Hepatocyte (in vitro differentiated cells): ENCODE measurements at regions not wholly inside any gene's neighbourhood (a gene's known extent, or its start where the extent isn't known, plus 50 kb on each side); places are given as distances from the start of the nearest gene placed in this dataset.
"Not testable (repeated sequence)": the region's sequence is repeated elsewhere in the genome, so short reads cannot be mapped to it uniquely, and the experiment has no call there.

Experiments used
- DNase-seq: peaks from one replicate; pipeline ENCODE4 v3.0.0-alpha.2; 2016; ENCODE audit warnings: low spot score
- H2AFZ ChIP-seq: fragments of 200-600 bp; sonication (generic); 2 replicates; pipeline ENCODE4 v1.6.0; 2016; ENCODE audit warnings: antibody characterized with exemption, mild to moderate bottlenecking
- H3K27ac ChIP-seq: fragments of 200-600 bp; sonication (generic); 2 replicates; pipeline ENCODE4 v1.5.1; 2016; ENCODE audit warnings: mild to moderate bottlenecking
- H3K27me3 ChIP-seq: fragments of 200-600 bp; sonication (generic); 2 replicates; pipeline ENCODE4 v1.6.1; 2016
- H3K36me3 ChIP-seq: fragments of 200-600 bp; sonication (generic); replicated peaks from 2 replicates; pipeline ENCODE4 v1.5.1; 2016; ENCODE audit warnings: low read depth; ENCODE audit not compliant: insufficient read depth
- H3K4me1 ChIP-seq: fragments of 200-600 bp; sonication (generic); 2 replicates; pipeline ENCODE4 v1.5.1; 2016; ENCODE audit warnings: mild to moderate bottlenecking, moderate library complexity; ENCODE audit not compliant: insufficient read depth
- H3K4me2 ChIP-seq: fragments of 200-600 bp; sonication (generic); 2 replicates; pipeline ENCODE4 v1.6.0; 2016
- H3K4me3 ChIP-seq: fragments of 200-600 bp; sonication (generic); 2 replicates; pipeline ENCODE4 v1.5.1; 2016; ENCODE audit warnings: mild to moderate bottlenecking
- H3K79me2 ChIP-seq: fragments of 200-600 bp; sonication (generic); 2 replicates; pipeline ENCODE4 v1.6.0; 2017; ENCODE audit warnings: mild to moderate bottlenecking
- H3K9me2 ChIP-seq: fragments of 200-600 bp; sonication (generic); replicated peaks from 2 replicates; pipeline ENCODE4 v1.6.0; 2017; ENCODE audit warnings: mild to moderate bottlenecking; ENCODE audit not compliant: insufficient read depth
- H3K9me3 ChIP-seq: fragments of 200-600 bp; sonication (generic); 2 replicates; pipeline ENCODE4 v1.5.1; 2016; ENCODE audit warnings: low read depth, mild to moderate bottlenecking
- H4K20me1 ChIP-seq: fragments of 200-600 bp; sonication (generic); 2 replicates; pipeline ENCODE4 v1.6.0; 2016; ENCODE audit warnings: mild to moderate bottlenecking; ENCODE audit not compliant: insufficient read depth, poor library complexity, severe bottlenecking
- EZH2 ChIP-seq: fragments of 200-600 bp; sonication (generic); IDR thresholded peaks from 2 replicates; pipeline ENCODE4 v1.6.1; 2016; ENCODE audit warnings: antibody characterized with exemption, mild to moderate bottlenecking, borderline replicate concordance
- EZH2phosphoT487 ChIP-seq: fragments of 200-600 bp; sonication (generic); IDR thresholded peaks from one replicate; pipeline ENCODE4 v1.6.1; 2018; ENCODE audit warnings: antibody characterized with exemption, mild to moderate bottlenecking, low read depth, moderate library complexity; ENCODE audit not compliant: unreplicated experiment, severe bottlenecking
- WGBS: methylation state at CpG from one replicate; pipeline ENCODE4 v1.1.6; 2016; ENCODE audit warnings: low lambda C conversion rate; ENCODE audit errors: missing lambda C conversion rate; 5-methylcytosine and 5-hydroxymethylcytosine counted together
- TF ChIP-seq, protein P1 (sequence below): fragments of 200-600 bp; sonication (generic); IDR thresholded peaks from 2 replicates; pipeline ENCODE4 v1.5.1; 2016; ENCODE audit warnings: antibody characterized with exemption, mild to moderate bottlenecking; ENCODE audit not compliant: poor library complexity

GRCh38 chrX:131405497-131405896, 116.4 kb upstream of the IGSF1 start:
- H3K27me3 ChIP-seq: no peaks in the 10 kb centered on the region
- no peaks in the 10 kb centered on the region for H3K79me2 ChIP-seq
- no peak for DNase-seq
- H3K4me1 ChIP-seq: no peaks in the 10 kb centered on the region
- no peaks in the 10 kb centered on the region for H3K9me3 ChIP-seq
- no peak overlapping the region for H3K4me2 ChIP-seq
- 76% methylated on average over 6 of the region's 6 CpGs for WGBS
- H4K20me1 ChIP-seq: no peaks in the 10 kb centered on the region
- H3K4me3 ChIP-seq: no peak overlapping the region
- no peaks in the 10 kb centered on the region for H3K9me2 ChIP-seq
- no peak for TF ChIP-seq EZH2phosphoT487
- TF ChIP-seq EZH2: no peak
- TF ChIP-seq, protein P1, sequence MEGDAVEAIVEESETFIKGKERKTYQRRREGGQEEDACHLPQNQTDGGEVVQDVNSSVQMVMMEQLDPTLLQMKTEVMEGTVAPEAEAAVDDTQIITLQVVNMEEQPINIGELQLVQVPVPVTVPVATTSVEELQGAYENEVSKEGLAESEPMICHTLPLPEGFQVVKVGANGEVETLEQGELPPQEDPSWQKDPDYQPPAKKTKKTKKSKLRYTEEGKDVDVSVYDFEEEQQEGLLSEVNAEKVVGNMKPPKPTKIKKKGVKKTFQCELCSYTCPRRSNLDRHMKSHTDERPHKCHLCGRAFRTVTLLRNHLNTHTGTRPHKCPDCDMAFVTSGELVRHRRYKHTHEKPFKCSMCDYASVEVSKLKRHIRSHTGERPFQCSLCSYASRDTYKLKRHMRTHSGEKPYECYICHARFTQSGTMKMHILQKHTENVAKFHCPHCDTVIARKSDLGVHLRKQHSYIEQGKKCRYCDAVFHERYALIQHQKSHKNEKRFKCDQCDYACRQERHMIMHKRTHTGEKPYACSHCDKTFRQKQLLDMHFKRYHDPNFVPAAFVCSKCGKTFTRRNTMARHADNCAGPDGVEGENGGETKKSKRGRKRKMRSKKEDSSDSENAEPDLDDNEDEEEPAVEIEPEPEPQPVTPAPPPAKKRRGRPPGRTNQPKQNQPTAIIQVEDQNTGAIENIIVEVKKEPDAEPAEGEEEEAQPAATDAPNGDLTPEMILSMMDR: no peak
- no peaks in the 10 kb centered on the region for H3K36me3 ChIP-seq
- no peak overlapping the region for H2AFZ ChIP-seq
- no peak overlapping the region for H3K27ac ChIP-seq

- no peaks in the 10 kb centered on the region for H3K36me3 ChIP-seq
- H2AFZ ChIP-seq: no peak overlapping the region
- DNase-seq: no peak
- no peaks in the 10 kb centered on the region for H3K27me3 ChIP-seq
- H4K20me1 ChIP-seq: no peaks in the 10 kb centered on the region
- no peaks in the 10 kb centered on the region for H3K79me2 ChIP-seq
- H3K4me2 ChIP-seq: no peak overlapping the region
- no peaks in the 10 kb centered on the region for H3K9me2 ChIP-seq
- no peaks in the 10 kb centered on the region for H3K9me3 ChIP-seq
- no peaks in the 10 kb centered on the region for H3K4me1 ChIP-seq
- H3K27ac ChIP-seq: no peak overlapping the region
- no peak overlapping the region for H3K4me3 ChIP-seq
- TF ChIP-seq EZH2phosphoT487 (no peak), EZH2 (no peak)
- TF ChIP-seq, protein P1: no peak
- 46% methylated on average over 2 of the region's 2 CpGs for WGBS
Measured at GRCh38 chrX:131424895-131425294, 119.0 kb upstream of the OR13H1 start.

DNA sequence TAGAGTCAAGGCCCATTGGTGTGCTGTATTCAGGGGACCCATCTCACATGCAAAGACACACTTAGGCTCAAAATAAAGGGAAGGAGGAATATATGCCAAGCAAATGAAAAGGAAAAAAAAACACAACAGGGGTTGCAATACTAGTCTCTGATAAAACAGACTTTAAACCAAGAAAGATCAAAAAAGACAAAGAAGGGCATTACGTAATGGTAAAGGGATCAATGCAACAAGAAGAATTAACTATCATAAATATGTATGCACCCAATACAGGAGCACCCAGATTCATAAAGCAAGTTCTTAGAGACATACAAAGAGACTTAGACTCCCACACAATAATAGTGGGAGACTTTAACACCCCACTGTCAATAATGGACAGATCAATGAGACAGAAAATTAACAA, 113.4 kb upstream of the OR13H1 start:
- not testable (repeated sequence) for H3K9me3 ChIP-seq, H4K20me1 ChIP-seq, H3K4me2 ChIP-seq, DNase-seq, H3K9me2 ChIP-seq, H3K79me2 ChIP-seq, H3K27ac ChIP-seq, H2AFZ ChIP-seq, H3K4me3 ChIP-seq, H3K27me3 ChIP-seq, H3K4me1 ChIP-seq, H3K36me3 ChIP-seq
- 68% methylated on average over 1 of the region's 1 CpG for WGBS

- Histone ChIP-seq H4K20me1 (no peaks in the 10 kb centered on the region), H3K36me3 (no peaks in the 10 kb centered on the region), H3K79me2 (no peaks in the 10 kb centered on the region), H3K4me1 (no peaks in the 10 kb centered on the region), H3K4me3 (no peak overlapping the region), H3K27me3 (no peaks in the 10 kb centered on the region), H2AFZ (no peak overlapping the region), H3K9me3 (no peaks in the 10 kb centered on the region), H3K9me2 (no peaks in the 10 kb centered on the region), H3K27ac (peak overlapping the region; percentile 40), H3K4me2 (no peak overlapping the region)
- TF ChIP-seq EZH2 (no peak), EZH2phosphoT487 (no peak)
- DNase-seq: peak; percentile 8
- 67% methylated on average over 2 of the region's 2 CpGs for WGBS
Measured at GRCh38 chrX:131441033-131441432, 102.8 kb upstream of the OR13H1 start.
